GM20000 (cell line): ENCODE measurements at regions not wholly inside any gene's neighbourhood (a gene's known extent, or its start where the extent isn't known, plus 50 kb on each side); places are given as distances from the start of the nearest gene placed in this dataset.
"Not testable (repeated sequence)": the region's sequence is repeated elsewhere in the genome, so short reads cannot be mapped to it uniquely, and the experiment has no call there.

ENCODE experiments used
- DNase-seq: peaks from one replicate; pipeline ENCODE4 v3.0.0; 2012; ENCODE audit warnings: low spot score
- TF ChIP-seq, protein P1 (sequence below): IDR thresholded peaks from 2 replicates; pipeline ENCODE4 v1.5.1; 2012; ENCODE audit warnings: mild to moderate bottlenecking, control low read depth; ENCODE audit errors: extremely low read depth, missing control alignments

- DNase-seq = no peak
- TF ChIP-seq, protein P1, sequence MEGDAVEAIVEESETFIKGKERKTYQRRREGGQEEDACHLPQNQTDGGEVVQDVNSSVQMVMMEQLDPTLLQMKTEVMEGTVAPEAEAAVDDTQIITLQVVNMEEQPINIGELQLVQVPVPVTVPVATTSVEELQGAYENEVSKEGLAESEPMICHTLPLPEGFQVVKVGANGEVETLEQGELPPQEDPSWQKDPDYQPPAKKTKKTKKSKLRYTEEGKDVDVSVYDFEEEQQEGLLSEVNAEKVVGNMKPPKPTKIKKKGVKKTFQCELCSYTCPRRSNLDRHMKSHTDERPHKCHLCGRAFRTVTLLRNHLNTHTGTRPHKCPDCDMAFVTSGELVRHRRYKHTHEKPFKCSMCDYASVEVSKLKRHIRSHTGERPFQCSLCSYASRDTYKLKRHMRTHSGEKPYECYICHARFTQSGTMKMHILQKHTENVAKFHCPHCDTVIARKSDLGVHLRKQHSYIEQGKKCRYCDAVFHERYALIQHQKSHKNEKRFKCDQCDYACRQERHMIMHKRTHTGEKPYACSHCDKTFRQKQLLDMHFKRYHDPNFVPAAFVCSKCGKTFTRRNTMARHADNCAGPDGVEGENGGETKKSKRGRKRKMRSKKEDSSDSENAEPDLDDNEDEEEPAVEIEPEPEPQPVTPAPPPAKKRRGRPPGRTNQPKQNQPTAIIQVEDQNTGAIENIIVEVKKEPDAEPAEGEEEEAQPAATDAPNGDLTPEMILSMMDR = no peak
Observed at GRCh38 chr14:89697281-89698060, 257.1 kb downstream of the EFCAB11 start.

- TF ChIP-seq, protein P1 = no peak
- DNase-seq = no peak
Observed at GRCh38 chr14:89695846-89696245, 258.7 kb downstream of the EFCAB11 start.

DNA sequence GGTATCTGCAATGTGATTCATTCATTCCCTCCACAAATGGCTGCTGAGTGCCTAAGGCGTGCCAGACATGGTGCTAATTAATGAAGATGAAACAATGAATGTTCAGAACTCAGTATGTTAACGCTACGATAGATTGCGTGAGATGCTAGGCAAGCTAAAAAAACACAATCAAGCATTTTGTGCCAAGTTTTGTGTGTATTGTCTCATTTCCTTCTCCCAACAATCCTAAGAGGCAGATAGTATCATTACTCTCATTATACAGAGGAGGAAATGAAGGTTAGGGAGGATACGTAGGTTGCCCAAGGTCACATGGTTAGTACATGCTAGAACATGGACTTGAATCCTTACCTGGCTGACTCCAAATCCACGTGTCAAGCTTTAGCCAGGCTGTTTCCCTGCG lies 264.4 kb downstream of the EFCAB11 start:
- TF ChIP-seq, protein P1 = no peak

DNA sequence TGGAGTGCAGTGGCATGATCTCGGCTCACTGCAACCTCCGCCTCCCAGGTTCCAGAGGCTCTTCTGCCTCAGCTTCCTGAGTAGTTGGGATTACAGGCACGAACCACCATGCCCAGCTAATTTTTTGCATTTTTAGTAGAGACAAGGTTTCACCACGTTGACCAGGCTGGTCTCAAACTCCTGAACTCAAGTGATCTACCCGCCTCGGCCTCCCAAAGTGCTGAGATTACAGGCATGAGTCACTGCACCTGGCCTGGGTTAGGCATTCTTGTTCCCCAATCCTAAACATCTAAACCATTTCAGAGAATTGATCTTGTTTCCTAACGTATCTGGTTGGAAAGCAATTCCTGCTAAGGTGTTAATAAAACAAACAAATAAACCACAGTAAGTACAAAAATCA lies 264.8 kb downstream of the EFCAB11 start:
- not testable (repeated sequence) for DNase-seq

More for the DNA sequence above, 264.4 kb downstream of the EFCAB11 start:
- no peak for DNase-seq

GRCh38 chr14:89688507-89689211 lies 265.9 kb downstream of the EFCAB11 start:
- TF ChIP-seq, protein P1 = no peak
- no peak for DNase-seq

DNA sequence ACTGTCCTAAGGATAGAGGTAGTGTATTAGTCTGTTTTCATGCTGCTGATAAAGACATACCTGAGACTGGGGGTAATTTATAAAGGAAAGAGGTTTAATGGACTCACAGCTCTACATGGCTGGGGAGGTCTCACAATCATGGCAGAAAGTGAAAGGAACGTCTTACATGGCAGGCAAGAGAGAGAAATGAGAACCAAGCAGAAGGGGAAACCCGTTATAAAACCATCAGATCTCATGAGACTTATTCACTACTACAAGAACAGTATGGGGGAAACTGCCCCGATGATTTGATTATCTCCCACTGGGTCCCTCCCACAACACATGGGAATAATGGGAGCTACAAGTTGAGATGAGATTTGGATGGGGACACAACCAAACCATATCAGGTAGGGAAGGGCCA lies 267.4 kb downstream of the EFCAB11 start:
- not testable (repeated sequence) for DNase-seq

GRCh38 chr14:89684139-89684538 lies 267.1 kb upstream of the FOXN3 start:
- TF ChIP-seq, protein P1 = no peak
- no peak for DNase-seq

GRCh38 chr14:89681086-89682018 lies 264.3 kb upstream of the FOXN3 start:
- DNase-seq = peak; percentile 42
- TF ChIP-seq, protein P1 = no peak
